ENCODE measurements at regions not wholly inside any gene's neighbourhood (a gene's known extent, or its start where the extent isn't known, plus 50 kb on each side); places are given as distances from the start of the nearest gene placed in this dataset.

DNA sequence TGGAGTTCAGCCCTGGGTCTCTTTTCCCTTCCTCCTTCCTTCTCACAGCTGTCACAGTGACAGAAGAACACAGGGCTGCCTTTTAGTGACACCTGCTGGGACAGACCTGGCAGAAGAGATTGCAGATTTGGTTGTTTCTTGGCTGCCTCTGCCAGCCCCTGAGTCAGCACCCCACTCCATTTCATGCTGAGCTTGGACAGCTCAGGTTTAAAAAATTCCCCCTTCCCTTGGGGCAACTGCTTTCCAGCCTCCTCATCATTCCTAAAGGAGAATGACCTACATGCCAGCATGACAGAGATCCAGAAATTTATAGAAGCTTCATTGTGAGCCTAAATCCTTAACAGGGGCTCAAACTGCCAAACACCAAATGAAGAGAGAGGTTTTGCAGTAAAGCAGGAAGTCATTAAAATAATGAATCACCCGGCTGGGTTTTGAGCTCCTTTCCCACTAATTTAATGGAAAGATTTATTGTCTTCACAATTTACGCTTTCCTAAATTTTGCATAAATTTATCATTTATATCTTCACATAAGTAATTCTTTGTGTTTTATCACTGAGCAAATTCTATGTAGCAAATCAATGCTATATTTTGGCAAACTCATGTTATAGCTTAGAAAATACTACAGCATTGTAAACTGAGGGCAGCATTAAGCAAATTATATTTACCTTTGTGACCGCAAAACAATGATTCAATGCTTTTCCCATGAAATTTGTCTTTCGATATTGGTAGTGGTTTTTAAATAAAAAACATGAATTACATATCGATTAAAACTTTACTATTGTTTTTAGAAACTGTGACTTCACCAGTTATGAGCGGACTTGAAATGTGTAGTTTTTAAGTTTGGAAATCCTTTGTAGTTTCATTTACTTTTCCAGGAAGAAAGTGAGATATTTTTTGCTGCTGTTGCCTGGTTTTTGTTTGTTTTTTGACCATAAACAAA lies 399.5 kb upstream of the ANKRD30A start:
- H3K27ac ChIP-seq (ENCODE audit: insufficient read depth in 1 of 2, low read depth in 1 of 2, low read length in 2 of 2, poor library complexity in 1 of 2, severe bottlenecking in 2 of 2) = no peak overlapping the region

DNA sequence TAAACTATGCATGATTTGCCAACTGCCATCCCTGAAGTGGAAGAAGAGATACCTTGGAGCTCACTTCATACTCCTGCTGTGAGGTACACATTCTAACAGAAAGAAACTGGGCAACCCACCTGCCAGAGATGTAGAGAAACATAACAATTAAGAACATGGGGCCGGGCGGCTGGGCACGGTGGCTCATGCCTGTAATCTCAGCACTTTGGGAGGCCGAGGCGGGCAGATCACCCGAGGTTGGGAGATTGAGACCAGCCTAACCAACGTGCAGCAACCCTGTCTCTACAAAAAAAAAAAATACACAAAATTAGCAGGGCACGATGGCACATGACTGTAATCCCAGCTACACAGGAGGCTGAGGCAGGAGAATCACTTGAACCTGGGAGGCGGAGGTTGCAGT lies 402.6 kb upstream of the ANKRD30A start:
- H3K27me3 ChIP-seq (replicated peaks in 2 of 5; ENCODE audit: control insufficient read depth in 4 of 5, insufficient read depth in 5 of 5, low read length in 4 of 5) = no peaks in the 10 kb centered on the region
- peaks cover 0 to 3% (median 0%) of the 10 kb centered on the region in 4 experiments for H3K4me1 ChIP-seq (ENCODE audit: control extremely low read depth in 1 of 4, control insufficient read depth in 4 of 4, insufficient read depth in 4 of 4, low read length in 3 of 4)
- ChIA-PET POLR2A (no interaction called here), CTCF (no interaction called here)
- no peak overlapping the region for H3K4me3 ChIP-seq (ENCODE audit: control insufficient read depth in 1 of 7, extremely low read depth in 1 of 7, insufficient read depth in 4 of 7, low read depth in 2 of 7, low read length in 6 of 7)
- no peaks in the 10 kb centered on the region for H3K9me3 ChIP-seq (ENCODE audit: control extremely low read depth in 1 of 5, control insufficient read depth in 4 of 5, insufficient read depth in 2 of 5, low read depth in 1 of 5, low read length in 4 of 5)
- no peaks in the 10 kb centered on the region for H3K36me3 ChIP-seq (ENCODE audit: control insufficient read depth in 4 of 4, insufficient read depth in 4 of 4, low read length in 3 of 4)
- H3K27ac ChIP-seq (ENCODE audit: insufficient read depth in 1 of 2, low read depth in 1 of 2, low read length in 2 of 2, poor library complexity in 1 of 2, severe bottlenecking in 2 of 2) = no peak overlapping the region
- DNase-seq = no peak
- 94% methylated on average over 8 of the region's 9 CpGs for WGBS (ENCODE audit: insufficient coverage)

More for the DNA sequence above, 399.5 kb upstream of the ANKRD30A start:
- ChIA-PET POLR2A (no interaction called here), CTCF (interaction anchor here (0.9 to 1.0 kb wide), 2 partner anchors 1088 to 1091 kb away, joined by 3 to 4 read pairs; no protein-coding TSS in a partner anchor)
- peak; percentile 22 to 52 (median 51) for DNase-seq
- H3K4me3 ChIP-seq (ENCODE audit: control insufficient read depth in 1 of 7, extremely low read depth in 1 of 7, insufficient read depth in 4 of 7, low read depth in 2 of 7, low read length in 6 of 7) = no peak overlapping the region
- peaks cover 0 to 3% (median 0%) of the 10 kb centered on the region in 4 experiments for H3K4me1 ChIP-seq (ENCODE audit: control extremely low read depth in 1 of 4, control insufficient read depth in 4 of 4, insufficient read depth in 4 of 4, low read length in 3 of 4)
- WGBS (ENCODE audit: insufficient coverage) = no CpG with 5 or more reads among the region's 6 CpGs
- no peaks in the 10 kb centered on the region for H3K27me3 ChIP-seq (replicated peaks in 2 of 5; ENCODE audit: control insufficient read depth in 4 of 5, insufficient read depth in 5 of 5, low read length in 4 of 5)
- no peaks in the 10 kb centered on the region for H3K9me3 ChIP-seq (ENCODE audit: control extremely low read depth in 1 of 5, control insufficient read depth in 4 of 5, insufficient read depth in 2 of 5, low read depth in 1 of 5, low read length in 4 of 5)
- H3K36me3 ChIP-seq (ENCODE audit: control insufficient read depth in 4 of 4, insufficient read depth in 4 of 4, low read length in 3 of 4) = no peaks in the 10 kb centered on the region

DNA sequence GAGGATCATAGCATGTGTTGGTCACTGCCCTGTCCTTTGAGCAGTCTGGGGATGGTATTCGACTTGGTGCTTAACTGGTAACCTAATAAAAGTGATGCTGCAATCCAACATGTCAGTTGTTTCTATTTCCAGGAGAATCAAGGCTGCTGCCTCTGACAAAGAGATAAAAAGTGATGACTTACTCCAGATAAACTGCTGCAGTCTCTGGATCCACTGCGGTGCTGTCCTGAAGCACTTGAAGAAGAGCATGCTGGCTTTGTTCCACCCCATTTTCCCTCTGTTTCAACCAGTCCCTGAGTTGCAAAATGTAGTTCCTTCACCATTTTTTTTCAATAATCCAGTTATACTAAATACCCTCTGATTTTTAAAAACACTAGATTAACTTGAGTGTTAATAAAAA lies 403.5 kb upstream of the ANKRD30A start:
- CTCF ChIA-PET = no interaction called here
- no peak overlapping the region for H3K4me3 ChIP-seq (ENCODE audit: control insufficient read depth in 1 of 7, extremely low read depth in 1 of 7, insufficient read depth in 4 of 7, low read depth in 2 of 7, low read length in 6 of 7)
- WGBS (ENCODE audit: insufficient coverage) = 100% methylated on average over 2 of the region's 2 CpGs

DNA sequence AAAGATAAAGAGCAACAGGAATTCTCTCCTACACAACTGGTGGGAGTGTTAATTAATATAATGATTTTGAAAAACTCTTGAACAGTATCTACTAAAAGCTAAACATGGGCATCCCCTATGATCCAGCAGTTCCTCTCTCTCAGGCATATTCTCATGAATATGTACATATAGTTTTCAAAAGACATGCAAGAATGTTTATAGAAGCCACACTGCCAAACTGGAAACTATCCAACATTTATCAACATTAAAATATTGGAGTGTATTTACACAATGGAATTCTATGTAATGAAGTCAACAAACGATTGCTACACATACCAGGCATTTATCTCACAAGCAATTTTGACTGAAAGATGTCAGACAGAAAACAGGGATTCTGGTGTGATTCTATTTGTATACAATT lies 404.5 kb upstream of the ANKRD30A start:
- no peak for DNase-seq
- ChIA-PET CTCF (no interaction called here), POLR2A (no interaction called here)
- Histone ChIP-seq H3K4me3 (ENCODE audit: control insufficient read depth in 1 of 7, extremely low read depth in 1 of 7, insufficient read depth in 4 of 7, low read depth in 2 of 7, low read length in 6 of 7) (no peak overlapping the region), H3K27me3 (replicated peaks in 2 of 5; ENCODE audit: control insufficient read depth in 4 of 5, insufficient read depth in 5 of 5, low read length in 4 of 5) (no peaks in the 10 kb centered on the region), H3K27ac (ENCODE audit: insufficient read depth in 1 of 2, low read depth in 1 of 2, low read length in 2 of 2, poor library complexity in 1 of 2, severe bottlenecking in 2 of 2) (no peak overlapping the region), H3K4me1 (ENCODE audit: control extremely low read depth in 1 of 4, control insufficient read depth in 4 of 4, insufficient read depth in 4 of 4, low read length in 3 of 4) (peaks cover 0 to 3% (median 0%) of the 10 kb centered on the region in 4 experiments), H3K36me3 (ENCODE audit: control insufficient read depth in 4 of 4, insufficient read depth in 4 of 4, low read length in 3 of 4) (no peaks in the 10 kb centered on the region), H3K9me3 (ENCODE audit: control extremely low read depth in 1 of 5, control insufficient read depth in 4 of 5, insufficient read depth in 2 of 5, low read depth in 1 of 5, low read length in 4 of 5) (no peaks in the 10 kb centered on the region)
- WGBS (ENCODE audit: insufficient coverage) = no CpG with 5 or more reads among the region's 1 CpG

More for the DNA sequence above, 403.5 kb upstream of the ANKRD30A start:
- Histone ChIP-seq H3K27me3 (replicated peaks in 2 of 5; ENCODE audit: control insufficient read depth in 4 of 5, insufficient read depth in 5 of 5, low read length in 4 of 5) (no peaks in the 10 kb centered on the region), H3K27ac (ENCODE audit: insufficient read depth in 1 of 2, low read depth in 1 of 2, low read length in 2 of 2, poor library complexity in 1 of 2, severe bottlenecking in 2 of 2) (no peak overlapping the region), H3K36me3 (ENCODE audit: control insufficient read depth in 4 of 4, insufficient read depth in 4 of 4, low read length in 3 of 4) (no peaks in the 10 kb centered on the region), H3K4me1 (ENCODE audit: control extremely low read depth in 1 of 4, control insufficient read depth in 4 of 4, insufficient read depth in 4 of 4, low read length in 3 of 4) (peaks cover 0 to 3% (median 0%) of the 10 kb centered on the region in 4 experiments), H3K9me3 (ENCODE audit: control extremely low read depth in 1 of 5, control insufficient read depth in 4 of 5, insufficient read depth in 2 of 5, low read depth in 1 of 5, low read length in 4 of 5) (no peaks in the 10 kb centered on the region)
- DNase-seq = no peak
- POLR2A ChIA-PET = no interaction called here

DNA sequence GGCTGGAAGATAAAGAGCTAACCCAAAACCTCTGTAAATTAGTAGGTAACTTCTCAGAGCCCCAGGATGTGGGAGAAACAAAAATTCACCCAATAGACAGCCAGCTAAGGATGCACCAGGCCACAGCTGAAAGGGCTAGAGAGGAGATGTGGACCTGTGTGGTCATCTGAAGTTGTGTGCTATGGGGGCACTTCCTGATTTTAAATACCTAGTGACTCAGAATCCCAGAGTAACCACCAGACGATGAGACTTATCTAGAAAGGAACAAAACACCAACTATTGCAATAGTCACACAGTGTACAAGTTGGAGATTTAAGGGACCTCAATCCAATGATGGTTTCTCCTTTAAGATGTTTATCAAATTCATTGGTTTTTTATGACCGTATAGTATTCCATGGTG lies 408.3 kb upstream of the ANKRD30A start:
- no peak overlapping the region for H3K4me3 ChIP-seq (ENCODE audit: control insufficient read depth in 1 of 7, extremely low read depth in 1 of 7, insufficient read depth in 4 of 7, low read depth in 2 of 7, low read length in 6 of 7)
- H3K36me3 ChIP-seq (ENCODE audit: control insufficient read depth in 4 of 4, insufficient read depth in 4 of 4, low read length in 3 of 4) = no peaks in the 10 kb centered on the region
- no peaks in the 10 kb centered on the region for H3K9me3 ChIP-seq (ENCODE audit: control extremely low read depth in 1 of 5, control insufficient read depth in 4 of 5, insufficient read depth in 2 of 5, low read depth in 1 of 5, low read length in 4 of 5)
- no peak for DNase-seq
- CTCF ChIA-PET = no interaction called here
- H3K27me3 ChIP-seq (replicated peaks in 2 of 5; ENCODE audit: control insufficient read depth in 4 of 5, insufficient read depth in 5 of 5, low read length in 4 of 5) = no peaks in the 10 kb centered on the region
- WGBS (ENCODE audit: insufficient coverage) = no CpG with 5 or more reads among the region's 2 CpGs
- POLR2A ChIA-PET = no interaction called here
- no peaks in the 10 kb centered on the region for H3K4me1 ChIP-seq (ENCODE audit: control extremely low read depth in 1 of 4, control insufficient read depth in 4 of 4, insufficient read depth in 4 of 4, low read length in 3 of 4)
- H3K27ac ChIP-seq (ENCODE audit: insufficient read depth in 1 of 2, low read depth in 1 of 2, low read length in 2 of 2, poor library complexity in 1 of 2, severe bottlenecking in 2 of 2) = no peak overlapping the region

DNA sequence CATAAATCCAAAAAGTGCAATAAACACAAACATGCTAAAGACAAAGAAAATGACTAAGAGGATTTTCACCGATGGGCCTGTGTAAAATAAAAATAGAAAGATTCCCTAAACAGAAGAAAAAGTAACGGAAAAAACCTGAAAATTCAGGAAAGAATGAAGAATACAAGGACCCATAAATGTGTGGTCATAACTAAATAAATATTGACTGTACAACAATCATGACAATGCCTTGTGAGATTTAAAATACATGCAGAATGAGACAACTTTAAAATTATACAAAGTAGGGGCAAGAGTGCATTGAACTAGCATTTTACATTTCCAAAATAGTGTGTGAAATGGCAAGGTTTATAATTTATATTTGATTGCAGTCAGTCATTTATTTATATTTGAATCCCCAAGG lies 409.1 kb upstream of the ANKRD30A start:
- CTCF ChIA-PET = no interaction called here
- WGBS (ENCODE audit: insufficient coverage) = no CpG with 5 or more reads among the region's 2 CpGs
- POLR2A ChIA-PET = no interaction called here
- Histone ChIP-seq H3K4me1 (ENCODE audit: control extremely low read depth in 1 of 4, control insufficient read depth in 4 of 4, insufficient read depth in 4 of 4, low read length in 3 of 4) (no peaks in the 10 kb centered on the region), H3K4me3 (ENCODE audit: control insufficient read depth in 1 of 7, extremely low read depth in 1 of 7, insufficient read depth in 4 of 7, low read depth in 2 of 7, low read length in 6 of 7) (no peak overlapping the region), H3K36me3 (ENCODE audit: control insufficient read depth in 4 of 4, insufficient read depth in 4 of 4, low read length in 3 of 4) (no peaks in the 10 kb centered on the region), H3K9me3 (ENCODE audit: control extremely low read depth in 1 of 5, control insufficient read depth in 4 of 5, insufficient read depth in 2 of 5, low read depth in 1 of 5, low read length in 4 of 5) (no peaks in the 10 kb centered on the region), H3K27ac (ENCODE audit: insufficient read depth in 1 of 2, low read depth in 1 of 2, low read length in 2 of 2, poor library complexity in 1 of 2, severe bottlenecking in 2 of 2) (no peak overlapping the region), H3K27me3 (replicated peaks in 2 of 5; ENCODE audit: control insufficient read depth in 4 of 5, insufficient read depth in 5 of 5, low read length in 4 of 5) (no peaks in the 10 kb centered on the region)
- DNase-seq = no peak

DNA sequence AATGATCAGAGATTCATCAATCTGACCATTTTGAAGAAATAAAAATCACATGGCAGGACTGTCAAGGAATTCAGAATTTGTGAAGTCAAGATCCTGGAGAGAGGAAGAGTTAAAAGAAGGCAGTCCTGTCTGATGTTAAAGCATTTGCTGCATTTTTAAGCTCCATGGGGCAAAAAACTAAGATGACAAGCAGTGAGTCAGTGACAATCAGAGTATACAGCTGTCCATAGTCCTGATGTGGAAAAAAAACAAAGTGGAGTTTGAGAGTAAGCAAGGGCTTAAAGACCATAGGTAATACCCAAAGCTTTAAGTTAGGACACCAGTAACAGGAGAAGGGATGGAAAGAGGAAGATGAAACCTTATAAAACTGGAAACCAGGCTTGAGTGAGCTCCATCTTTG lies 412.7 kb upstream of the ANKRD30A start:
- Histone ChIP-seq H3K4me3 (ENCODE audit: control insufficient read depth in 1 of 7, extremely low read depth in 1 of 7, insufficient read depth in 4 of 7, low read depth in 2 of 7, low read length in 6 of 7) (no peak overlapping the region), H3K27ac (ENCODE audit: insufficient read depth in 1 of 2, low read depth in 1 of 2, low read length in 2 of 2, poor library complexity in 1 of 2, severe bottlenecking in 2 of 2) (no peak overlapping the region), H3K27me3 (replicated peaks in 2 of 5; ENCODE audit: control insufficient read depth in 4 of 5, insufficient read depth in 5 of 5, low read length in 4 of 5) (no peaks in the 10 kb centered on the region), H3K36me3 (ENCODE audit: control insufficient read depth in 4 of 4, insufficient read depth in 4 of 4, low read length in 3 of 4) (no peaks in the 10 kb centered on the region), H3K4me1 (ENCODE audit: control extremely low read depth in 1 of 4, control insufficient read depth in 4 of 4, insufficient read depth in 4 of 4, low read length in 3 of 4) (no peaks in the 10 kb centered on the region), H3K9me3 (ENCODE audit: control extremely low read depth in 1 of 5, control insufficient read depth in 4 of 5, insufficient read depth in 2 of 5, low read depth in 1 of 5, low read length in 4 of 5) (no peaks in the 10 kb centered on the region)
- POLR2A ChIA-PET = no interaction called here
- no peak for DNase-seq
- CTCF ChIA-PET = interaction anchor here (0.7 kb wide), 1 partner anchor 960 kb away, joined by 3 read pairs; no protein-coding TSS in a partner anchor
